Vagina (tissue), 2 donors: ENCODE measurements at regions not wholly inside any gene's neighbourhood (a gene's known extent, or its start where the extent isn't known, plus 50 kb on each side); places are given as distances from the start of the nearest gene placed in this dataset.

ENCODE experiments used
- CTCF ChIP-seq, 3 experiments: fragments of 450-650 bp in 2 of 3; fragments of 200-600 bp in 1 of 3; sonication (generic) in 1 of 3; IDR thresholded peaks; one replicate each; pipeline ENCODE4 v1.5.1; 2017 to 2019; ENCODE audit warnings: antibody characterized with exemption in 3 of 3, mild to moderate bottlenecking in 2 of 3, moderate library complexity in 2 of 3
- POLR2A ChIP-seq, 2 donors: fragments of 450-650 bp; IDR thresholded peaks; one replicate each; pipeline ENCODE4 v1.6.1; 2017; ENCODE audit warnings: antibody characterized with exemption in 2 of 2, mild to moderate bottlenecking in 2 of 2, moderate library complexity in 2 of 2
- POLR2AphosphoS5 ChIP-seq, 2 donors: sonication (generic); formaldehyde crosslinking; IDR thresholded peaks; one replicate each; pipeline ENCODE4 v1.9.0; 2017; ENCODE audit warnings: antibody characterized with exemption in 2 of 2, mild to moderate bottlenecking in 2 of 2, low read depth in 1 of 2; ENCODE audit not compliant: insufficient read depth in 1 of 2

GRCh38 chr4:122300776-122301175 lies 78.0 kb upstream of the ADAD1 start:
- TF ChIP-seq CTCF (IDR thresholded peaks at IDR 0.05) (no peak), POLR2A (IDR thresholded peaks at IDR 0.05) (no peak), POLR2AphosphoS5 (IDR thresholded peaks at IDR 0.05; ENCODE audit: insufficient read depth in 1 of 2, low read depth in 1 of 2) (no peak)
